ENCODE measurements at regions not wholly inside any gene's neighbourhood (a gene's known extent, or its start where the extent isn't known, plus 50 kb on each side); places are given as distances from the start of the nearest gene placed in this dataset.

DNA sequence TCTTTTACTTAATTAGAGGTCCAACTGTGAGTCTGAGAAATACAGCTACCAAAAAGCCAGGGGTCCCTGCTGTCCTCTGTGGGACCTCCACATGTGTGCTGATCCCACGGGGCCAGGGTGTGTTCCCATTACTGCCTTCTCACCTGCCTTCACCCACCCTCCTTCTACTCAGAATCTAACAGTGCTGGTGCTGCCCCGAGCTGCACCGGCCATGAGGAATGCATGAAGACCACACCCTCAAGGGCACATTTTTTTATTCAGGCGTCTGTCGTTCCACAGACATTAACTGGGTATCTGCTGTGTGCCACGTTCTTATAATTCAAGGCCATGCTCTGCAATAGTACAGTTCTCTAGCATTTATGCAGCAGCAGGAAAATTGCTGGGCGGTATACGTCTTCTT, 188.5 kb upstream of the PFKP start:
- no peaks in the 10 kb centered on the region for H3K9me3 Mint-ChIP-seq
- no peak overlapping the region for H3K27ac Mint-ChIP-seq
- peaks cover 16% of the 10 kb centered on the region for H3K27me3 Mint-ChIP-seq (ENCODE audit: low read depth)
- TF ChIP-seq CTCF (IDR thresholded peaks at IDR 0.05; ENCODE audit: unreplicated experiment in 3 of 3): no peak
- peaks cover 30% of the 10 kb centered on the region for H3K4me1 Mint-ChIP-seq
- H3K36me3 Mint-ChIP-seq (ENCODE audit: low read depth): no peaks in the 10 kb centered on the region
- no peak overlapping the region for H3K4me3 Mint-ChIP-seq

DNA sequence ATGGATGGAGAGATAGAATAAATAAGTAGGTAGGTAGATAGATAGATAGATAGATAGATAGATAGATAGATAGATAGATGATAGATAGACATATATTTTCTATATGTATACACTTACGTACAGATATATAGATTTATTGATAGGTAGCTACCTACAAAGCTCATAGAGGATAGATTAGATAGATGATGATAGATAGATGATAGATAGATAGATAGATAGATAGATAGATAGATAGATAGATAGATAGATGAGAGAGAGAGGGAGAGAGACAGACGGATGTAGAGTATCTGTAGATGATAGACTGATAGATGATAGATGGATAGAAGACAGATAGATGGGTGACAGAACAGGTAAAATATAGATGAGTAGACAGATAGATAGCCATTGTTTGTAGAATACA, 191.3 kb upstream of the PFKP start:
- Mint-ChIP-seq H3K36me3 (ENCODE audit: low read depth) (no peaks in the 10 kb centered on the region), H3K4me1 (peaks cover 5% of the 10 kb centered on the region), H3K27me3 (ENCODE audit: low read depth) (peaks cover 10% of the 10 kb centered on the region), H3K4me3 (no peak overlapping the region), H3K9me3 (no peaks in the 10 kb centered on the region), H3K27ac (no peak overlapping the region)
- no peak for TF ChIP-seq CTCF (IDR thresholded peaks at IDR 0.05; ENCODE audit: unreplicated experiment in 3 of 3)

- Mint-ChIP-seq H3K36me3 (ENCODE audit: low read depth) (no peaks in the 10 kb centered on the region), H3K27me3 (ENCODE audit: low read depth) (peaks cover 9% of the 10 kb centered on the region), H3K9me3 (no peaks in the 10 kb centered on the region), H3K4me3 (no peak overlapping the region), H3K4me1 (no peaks in the 10 kb centered on the region), H3K27ac (no peak overlapping the region)
- TF ChIP-seq CTCF (IDR thresholded peaks at IDR 0.05; ENCODE audit: unreplicated experiment in 3 of 3): no peak
Observed at GRCh38 chr10:2874963-2875362, 192.4 kb upstream of the PFKP start.

DNA sequence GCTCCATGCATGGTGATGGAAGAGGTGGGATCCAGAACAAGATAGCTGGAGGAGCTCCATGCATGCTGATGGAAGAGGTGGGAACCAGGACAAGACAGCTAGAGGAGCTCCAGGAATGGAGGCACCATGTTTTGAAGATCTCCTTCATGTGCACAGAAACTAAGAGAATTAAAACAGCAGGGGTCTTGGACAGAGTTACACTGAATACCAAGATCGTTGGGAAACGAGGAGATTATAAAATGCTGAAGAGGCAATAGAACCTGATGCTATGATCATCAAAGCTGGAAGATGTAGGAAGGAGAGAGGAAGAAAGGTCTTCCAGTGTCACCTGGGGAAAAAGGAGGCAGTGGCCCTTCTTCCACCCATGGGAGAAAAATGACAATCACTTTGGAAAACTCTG, 193.6 kb upstream of the PFKP start:
- Mint-ChIP-seq H3K36me3 (ENCODE audit: low read depth) (no peaks in the 10 kb centered on the region), H3K4me1 (no peaks in the 10 kb centered on the region), H3K4me3 (no peak overlapping the region), H3K27me3 (ENCODE audit: low read depth) (peaks cover 9% of the 10 kb centered on the region), H3K27ac (no peak overlapping the region), H3K9me3 (no peaks in the 10 kb centered on the region)
- TF ChIP-seq CTCF (IDR thresholded peaks at IDR 0.05; ENCODE audit: unreplicated experiment in 3 of 3): no peak

- Mint-ChIP-seq H3K4me1 (no peaks in the 10 kb centered on the region), H3K27me3 (ENCODE audit: low read depth) (peaks cover 27% of the 10 kb centered on the region), H3K4me3 (no peak overlapping the region), H3K36me3 (ENCODE audit: low read depth) (no peaks in the 10 kb centered on the region), H3K9me3 (peaks cover 8% of the 10 kb centered on the region), H3K27ac (no peak overlapping the region)
- TF ChIP-seq CTCF (IDR thresholded peaks at IDR 0.05; ENCODE audit: unreplicated experiment in 3 of 3): no peak
Observed at GRCh38 chr10:2871673-2872219, 195.6 kb upstream of the PFKP start.

GRCh38 chr10:2870654-2871053, 196.7 kb upstream of the PFKP start:
- Mint-ChIP-seq H3K4me1 (no peaks in the 10 kb centered on the region), H3K9me3 (peaks cover 8% of the 10 kb centered on the region), H3K27ac (no peak overlapping the region), H3K4me3 (no peak overlapping the region), H3K36me3 (ENCODE audit: low read depth) (no peaks in the 10 kb centered on the region), H3K27me3 (ENCODE audit: low read depth) (peaks cover 37% of the 10 kb centered on the region)
- no peak for TF ChIP-seq CTCF (IDR thresholded peaks at IDR 0.05; ENCODE audit: unreplicated experiment in 3 of 3)

All from nephron (organoid).